WI38 (cell line): ENCODE measurements at regions not wholly inside any gene's neighbourhood (a gene's known extent, or its start where the extent isn't known, plus 50 kb on each side); places are given as distances from the start of the nearest gene placed in this dataset.

Experiments used
- H3K4me3 ChIP-seq: 2 replicates; pipeline ENCODE4 v1.5.1; 2011; ENCODE audit warnings: low read depth, mild to moderate bottlenecking, control low read depth, low read length
- CTCF ChIP-seq: IDR thresholded peaks from 2 replicates; pipeline ENCODE4 v1.5.1; 2012; ENCODE audit warnings: low read depth, mild to moderate bottlenecking, control low read depth, low read length

- no peak overlapping the region for H3K4me3 ChIP-seq
- TF ChIP-seq CTCF: no peak
Measured at GRCh38 chr13:32947411-32948276, 68.6 kb upstream of the KL start.

- H3K4me3 ChIP-seq: no peak overlapping the region
- TF ChIP-seq CTCF: no peak
Measured at GRCh38 chr13:32949820-32950219, 66.4 kb upstream of the KL start.

- TF ChIP-seq CTCF: no peak
- no peak overlapping the region for H3K4me3 ChIP-seq
Measured at GRCh38 chr13:32951580-32951979, 64.6 kb upstream of the KL start.

- no peak overlapping the region for H3K4me3 ChIP-seq
- no peak for TF ChIP-seq CTCF
Measured at GRCh38 chr13:32955881-32956594, 60.2 kb upstream of the KL start.

GRCh38 chr13:32956595-32956933 lies 59.7 kb upstream of the KL start:
- no peak for TF ChIP-seq CTCF
- no peak overlapping the region for H3K4me3 ChIP-seq

- no peak for TF ChIP-seq CTCF
- H3K4me3 ChIP-seq: no peak overlapping the region
Measured at GRCh38 chr13:32960626-32961025, 55.6 kb upstream of the KL start.

- no peak for TF ChIP-seq CTCF
- H3K4me3 ChIP-seq: no peak overlapping the region
Measured at GRCh38 chr13:32961724-32962123, 54.5 kb upstream of the KL start.
